WTC11 (cell line): ENCODE measurements at regions not wholly inside any gene's neighbourhood (a gene's known extent, or its start where the extent isn't known, plus 50 kb on each side); places are given as distances from the start of the nearest gene placed in this dataset.

Source experiments
- ATF1 ChIP-seq: sonication (generic); formaldehyde crosslinking; IDR thresholded peaks from 2 replicates; pipeline ENCODE4 v1.8.1; 2023; ENCODE audit warnings: mild to moderate bottlenecking, moderate library complexity, missing genetic modification reagents
- FOXK1 ChIP-seq: sonication (generic); formaldehyde crosslinking; IDR thresholded peaks from 2 replicates; pipeline ENCODE4 v1.8.0; 2022; ENCODE audit warnings: mild to moderate bottlenecking, moderate library complexity, missing genetic modification reagents
- MAX ChIP-seq: sonication (generic); formaldehyde crosslinking; IDR thresholded peaks from 2 replicates; pipeline ENCODE4 v1.8.0; 2022; ENCODE audit warnings: mild to moderate bottlenecking, missing genetic modification reagents
- NR3C1 ChIP-seq: sonication (generic); formaldehyde crosslinking; conservative IDR thresholded peaks from 2 replicates; pipeline ENCODE4 v1.8.1; 2023; ENCODE audit warnings: low read depth, mild to moderate bottlenecking, missing genetic modification reagents
- SMAD3 ChIP-seq: sonication (generic); formaldehyde crosslinking; IDR thresholded peaks from 2 replicates; pipeline ENCODE4 v1.8.0; 2022; ENCODE audit warnings: missing genetic modification reagents, mild to moderate bottlenecking, borderline replicate concordance
- TCF7 ChIP-seq: sonication (generic); formaldehyde crosslinking; IDR thresholded peaks from 2 replicates; pipeline ENCODE4 v1.8.0; 2022; ENCODE audit warnings: mild to moderate bottlenecking, low read depth, missing genetic modification reagents, moderate library complexity
- ZNF232 ChIP-seq: sonication (generic); formaldehyde crosslinking; IDR thresholded peaks from 2 replicates; pipeline ENCODE4 v1.8.0; 2022; ENCODE audit warnings: mild to moderate bottlenecking, missing genetic modification reagents
- TF ChIP-seq, protein P1 (sequence below): fragments of 200-600 bp; IDR thresholded peaks from 2 replicates; pipeline ENCODE4 v1.8.0; 2022; ENCODE audit warnings: antibody characterized with exemption

- no peak for TF ChIP-seq SMAD3 (CRISPR knock-in tag)
- TF ChIP-seq, protein P1, sequence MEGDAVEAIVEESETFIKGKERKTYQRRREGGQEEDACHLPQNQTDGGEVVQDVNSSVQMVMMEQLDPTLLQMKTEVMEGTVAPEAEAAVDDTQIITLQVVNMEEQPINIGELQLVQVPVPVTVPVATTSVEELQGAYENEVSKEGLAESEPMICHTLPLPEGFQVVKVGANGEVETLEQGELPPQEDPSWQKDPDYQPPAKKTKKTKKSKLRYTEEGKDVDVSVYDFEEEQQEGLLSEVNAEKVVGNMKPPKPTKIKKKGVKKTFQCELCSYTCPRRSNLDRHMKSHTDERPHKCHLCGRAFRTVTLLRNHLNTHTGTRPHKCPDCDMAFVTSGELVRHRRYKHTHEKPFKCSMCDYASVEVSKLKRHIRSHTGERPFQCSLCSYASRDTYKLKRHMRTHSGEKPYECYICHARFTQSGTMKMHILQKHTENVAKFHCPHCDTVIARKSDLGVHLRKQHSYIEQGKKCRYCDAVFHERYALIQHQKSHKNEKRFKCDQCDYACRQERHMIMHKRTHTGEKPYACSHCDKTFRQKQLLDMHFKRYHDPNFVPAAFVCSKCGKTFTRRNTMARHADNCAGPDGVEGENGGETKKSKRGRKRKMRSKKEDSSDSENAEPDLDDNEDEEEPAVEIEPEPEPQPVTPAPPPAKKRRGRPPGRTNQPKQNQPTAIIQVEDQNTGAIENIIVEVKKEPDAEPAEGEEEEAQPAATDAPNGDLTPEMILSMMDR: no peak
- TF ChIP-seq MAX: no peak
- no peak for TF ChIP-seq ZNF232 (CRISPR knock-in tag)
- TF ChIP-seq NR3C1: no peak
- no peak for TF ChIP-seq ATF1 (CRISPR knock-in tag)
- no peak for TF ChIP-seq FOXK1 (CRISPR knock-in tag)
- no peak for TF ChIP-seq TCF7 (CRISPR knock-in tag)
Measured at GRCh38 chr9:117587263-117587662, 116.9 kb upstream of the TLR4 start.
